SKM-1 (cell line): ENCODE measurements at regions not wholly inside any gene's neighbourhood (a gene's known extent, or its start where the extent isn't known, plus 50 kb on each side); places are given as distances from the start of the nearest gene placed in this dataset.

ENCODE experiments used
- DNase-seq: peaks from one replicate; lab custom pipeline; 2025; ENCODE audit not compliant: unreplicated experiment; lab: John Stamatoyannopoulos, UW

DNA sequence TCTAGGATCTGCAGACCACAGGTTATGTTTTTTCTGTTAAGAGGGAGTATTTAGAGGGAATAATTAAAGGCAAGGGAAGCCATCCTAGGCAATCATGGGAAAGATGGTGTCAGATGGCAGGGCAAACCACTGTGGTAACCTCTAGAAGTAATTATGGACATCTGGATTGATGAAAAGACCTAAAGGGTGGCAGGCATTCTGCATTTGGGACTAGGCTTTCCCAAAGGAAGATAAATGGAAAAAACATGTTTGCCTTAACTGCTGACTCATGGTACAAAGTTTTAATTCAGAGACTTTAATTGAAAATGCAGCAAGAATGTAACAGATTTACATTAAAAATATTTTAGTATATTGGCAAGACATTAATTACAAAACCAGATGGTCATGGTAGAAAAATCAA is 88.1 kb downstream of the TMEM30B start:
- no peak for DNase-seq

DNA sequence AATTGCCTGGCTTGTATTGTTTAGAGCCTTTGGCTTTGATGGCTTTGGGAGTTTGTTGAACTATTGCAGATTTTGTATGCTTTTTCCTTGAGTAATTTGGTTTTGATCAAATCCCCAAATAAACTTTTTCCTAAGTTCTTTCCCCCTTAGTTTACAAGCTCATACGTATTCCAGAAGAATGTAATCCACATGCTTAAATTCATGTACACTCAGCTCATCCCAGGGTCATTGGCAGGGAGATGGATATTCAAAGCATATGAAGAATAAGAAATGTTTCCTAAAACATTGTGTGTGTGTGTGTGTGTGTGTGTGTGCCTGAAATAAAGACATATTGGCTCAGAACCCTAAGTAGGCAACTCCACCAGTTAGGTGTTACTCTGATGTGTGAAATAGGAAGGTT is 89.4 kb downstream of the TMEM30B start:
- no peak for DNase-seq

DNA sequence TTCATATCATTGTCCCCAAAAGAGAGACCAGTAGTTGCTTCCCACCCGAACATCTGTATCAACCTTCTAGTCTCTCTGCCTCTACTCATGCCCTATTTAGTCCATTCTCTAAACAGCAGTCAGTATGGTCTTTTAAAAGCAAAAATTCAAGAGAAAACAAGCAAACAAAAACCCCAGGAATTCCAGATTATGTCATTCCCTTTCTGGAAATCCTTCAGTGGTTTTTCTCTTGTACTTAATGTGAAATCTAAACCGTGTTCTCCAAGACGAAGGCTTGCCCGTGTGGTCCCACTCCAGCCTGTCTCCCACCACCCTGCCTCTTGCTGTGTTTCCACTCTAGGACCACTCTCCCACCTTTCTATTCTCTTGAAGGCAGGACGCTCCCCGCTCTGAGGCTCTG is 90.8 kb downstream of the TMEM30B start:
- DNase-seq, result no peak

DNA sequence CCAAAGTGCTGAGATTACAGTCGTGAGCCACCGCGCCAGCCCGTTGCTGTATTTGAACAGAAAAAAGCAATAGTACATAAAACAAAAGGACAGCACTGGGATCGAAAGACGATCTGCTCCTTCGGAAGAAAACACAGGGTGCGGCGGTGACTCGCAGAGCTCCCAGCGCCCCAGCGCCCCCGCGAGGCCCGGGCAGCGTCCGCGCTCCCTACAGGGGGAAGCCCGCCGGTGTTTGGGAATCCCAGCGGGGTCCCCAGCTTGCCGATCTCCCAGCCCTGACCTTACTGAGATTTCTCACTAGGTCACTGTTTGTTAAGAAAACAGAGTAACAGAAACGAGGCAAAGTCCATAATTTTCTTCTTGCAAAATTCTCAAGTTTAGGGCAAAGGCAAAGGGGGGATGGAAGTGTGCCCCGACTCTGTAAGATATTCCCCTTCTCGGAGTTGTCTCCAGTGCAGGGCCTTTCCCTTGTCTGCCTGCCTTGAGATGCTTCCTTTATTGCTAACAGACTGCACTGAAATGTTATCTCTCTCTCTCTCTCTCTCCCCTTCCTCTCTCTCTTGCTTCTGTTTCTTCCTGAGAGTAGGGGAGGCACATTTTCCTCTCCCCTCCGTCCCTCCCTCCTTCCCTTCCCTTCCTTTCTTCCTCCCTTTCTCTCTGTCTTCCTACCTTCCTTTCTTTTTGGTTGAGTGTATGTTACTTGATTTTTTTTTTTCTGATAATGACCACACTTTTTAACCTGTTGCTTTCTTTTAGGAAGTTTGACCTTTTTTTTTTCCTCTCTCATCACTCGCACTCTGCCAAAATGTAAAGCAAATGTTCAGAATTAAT is 91.9 kb downstream of the TMEM30B start:
- DNase-seq, result no peak

DNA sequence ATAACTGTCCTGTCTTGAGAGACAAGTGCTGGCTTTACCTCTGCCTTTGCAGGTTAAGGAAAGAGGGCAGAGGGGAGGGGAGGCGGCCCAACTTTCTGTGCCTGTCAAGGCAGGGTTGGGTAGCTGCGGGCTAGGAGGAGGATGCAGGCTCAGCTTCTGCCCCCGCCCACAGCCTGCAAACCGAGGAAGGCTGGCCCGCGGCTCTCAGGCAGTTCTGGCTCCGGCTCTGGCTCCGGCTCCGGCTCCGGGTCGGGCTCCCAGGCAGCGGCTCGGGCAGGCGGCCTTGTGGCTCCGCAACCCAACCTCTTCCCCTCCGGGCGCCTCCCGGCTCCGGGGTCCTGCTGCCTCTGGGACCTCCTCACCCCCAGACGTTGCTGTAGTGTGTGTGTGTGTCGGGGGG is 92.9 kb downstream of the TMEM30B start:
- no peak for DNase-seq

DNA sequence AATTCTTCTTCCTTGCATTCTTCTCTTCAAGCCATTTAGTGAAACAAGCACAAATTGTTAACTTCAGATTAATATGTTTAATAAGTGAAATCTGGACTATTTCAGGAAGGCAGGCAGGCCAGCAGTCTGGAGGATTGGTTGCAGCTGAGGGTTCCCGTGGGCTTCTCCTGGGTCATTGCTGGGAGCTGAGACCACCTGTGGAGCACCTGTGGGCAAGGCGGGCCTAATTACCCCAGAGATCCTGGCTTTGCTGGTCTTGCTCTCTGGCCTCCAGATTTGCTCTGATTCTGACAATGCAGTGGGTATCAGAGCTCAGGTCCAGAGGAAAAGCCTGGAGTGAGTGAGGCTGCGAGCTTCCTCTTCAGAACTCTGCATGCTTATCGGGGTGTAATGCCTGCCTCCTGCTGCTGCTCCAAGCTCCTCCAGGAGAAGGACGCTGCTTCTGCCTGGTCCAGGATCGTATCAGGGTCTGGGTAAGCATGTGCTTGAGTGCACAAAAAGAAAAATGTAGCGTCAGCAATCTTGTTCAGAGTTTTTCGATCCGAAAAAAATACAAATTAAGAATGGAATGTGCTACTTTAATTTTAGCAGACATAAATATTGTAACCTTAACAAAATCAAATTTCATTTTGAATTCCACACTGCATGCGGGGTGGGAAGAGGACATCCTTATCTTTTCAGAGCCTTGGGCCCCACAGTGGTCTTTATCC is 93.8 kb downstream of the TMEM30B start:
- DNase-seq, result no peak

DNA sequence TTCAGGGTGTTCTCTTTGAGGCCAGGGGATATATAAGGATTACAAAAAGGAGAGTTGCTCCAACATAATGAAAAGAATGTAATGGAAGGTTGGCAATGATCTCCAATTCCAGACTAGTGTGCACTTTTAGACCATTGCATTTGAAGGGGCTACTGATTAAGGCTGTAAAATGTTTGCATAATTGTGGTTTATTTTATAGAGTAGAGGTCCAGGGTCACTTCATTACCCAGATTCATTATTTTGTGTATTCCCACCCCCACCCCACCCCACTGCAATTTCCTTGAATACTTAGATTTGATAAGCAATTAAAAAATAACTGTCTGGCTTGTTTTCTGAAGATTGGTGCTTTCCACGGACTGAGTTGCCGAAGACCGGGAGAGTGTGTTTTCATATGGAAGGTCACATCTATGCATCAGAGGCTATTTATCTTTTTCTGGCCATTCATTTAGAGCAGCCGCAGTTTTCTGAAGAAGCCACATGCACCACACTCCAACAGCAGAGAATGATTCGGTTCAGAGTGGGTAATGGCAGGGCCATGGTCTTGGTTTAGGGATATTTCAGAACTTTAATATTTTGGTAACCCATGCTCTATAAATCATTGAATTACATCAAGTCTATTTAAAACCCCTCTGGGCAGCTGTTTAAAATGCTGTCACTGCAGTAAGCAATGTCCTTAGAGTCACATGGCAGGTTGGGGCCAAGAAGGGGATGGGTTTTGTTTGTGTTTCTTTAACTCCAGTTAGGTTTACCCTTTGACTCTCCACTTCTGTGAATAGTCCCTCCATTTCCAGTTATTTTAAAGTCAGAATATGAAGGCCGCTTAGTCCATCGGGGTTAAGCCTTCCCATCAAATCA is 94.6 kb downstream of the TMEM30B start:
- DNase-seq, result no peak

DNA sequence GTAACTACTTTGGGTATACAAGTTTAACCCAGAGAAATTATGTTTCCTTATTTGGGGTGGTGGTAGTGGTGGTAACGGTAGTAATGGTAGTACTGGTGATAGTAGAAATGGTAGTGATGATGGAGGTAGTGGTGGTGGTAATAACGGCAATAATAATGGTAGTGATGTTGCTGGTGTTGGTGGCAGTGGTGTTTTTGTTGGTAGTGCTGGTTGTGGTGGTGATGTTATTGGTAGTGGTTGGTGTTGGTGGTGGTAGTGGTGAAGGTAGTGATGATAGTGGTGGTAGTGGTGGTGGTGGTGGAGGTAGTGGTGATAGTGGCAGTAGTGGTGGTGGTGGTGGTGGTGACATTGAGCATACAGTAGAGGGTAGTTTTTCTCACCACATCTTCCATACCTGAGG is 95.6 kb downstream of the TMEM30B start:
- no peak for DNase-seq

DNA sequence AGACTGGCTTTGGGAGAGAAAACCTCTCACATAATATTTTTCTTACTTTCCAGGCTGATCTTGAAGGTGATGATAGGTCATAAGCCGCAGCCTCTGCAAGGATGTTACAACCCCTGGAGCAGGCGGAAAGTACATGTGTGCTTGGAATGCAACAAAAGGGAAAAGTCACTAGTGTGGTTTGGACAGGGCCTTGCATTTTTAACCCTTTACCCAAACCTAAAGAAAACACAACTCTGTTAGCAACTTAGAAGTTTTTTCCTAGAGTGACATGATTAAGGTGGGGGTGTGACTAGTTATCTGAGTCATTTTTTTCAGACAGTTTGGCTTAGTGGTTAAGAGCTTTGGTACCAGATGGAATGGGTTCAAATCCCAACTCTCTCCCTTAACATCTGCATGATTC is 97.0 kb downstream of the TMEM30B start:
- DNase-seq, result no peak

DNA sequence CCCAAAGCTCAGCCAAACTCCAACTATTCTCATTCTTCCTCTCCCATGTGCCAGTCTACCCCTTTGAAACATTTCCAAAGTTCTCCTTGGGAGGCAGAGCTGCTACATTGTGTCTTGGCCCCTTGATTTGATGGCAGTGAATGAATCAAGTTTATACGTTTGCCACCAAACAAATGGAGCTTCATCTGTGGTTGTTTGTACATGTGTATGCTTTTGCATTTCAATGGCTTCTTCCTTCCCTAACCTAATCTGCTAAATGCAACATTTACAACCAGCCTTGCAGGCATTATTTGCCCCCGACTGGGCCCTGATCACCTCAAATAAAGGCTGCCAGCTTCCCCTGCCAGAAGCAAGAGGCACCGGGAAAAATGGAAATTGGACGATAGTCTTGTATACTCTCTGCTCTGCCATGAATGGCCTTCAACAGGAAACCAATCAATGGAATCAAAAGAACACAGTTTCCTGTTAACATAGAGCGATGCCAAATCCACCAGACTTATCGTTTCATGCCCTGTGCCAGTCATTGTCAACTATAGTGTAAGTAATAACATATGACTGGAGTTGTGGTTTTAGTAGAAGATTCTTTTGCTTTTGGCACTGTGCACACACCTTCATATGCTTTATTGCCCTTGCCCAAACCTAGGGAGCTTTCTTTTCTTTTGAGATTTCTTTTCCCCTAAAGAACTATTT is 97.8 kb downstream of the TMEM30B start:
- DNase-seq, result no peak

DNA sequence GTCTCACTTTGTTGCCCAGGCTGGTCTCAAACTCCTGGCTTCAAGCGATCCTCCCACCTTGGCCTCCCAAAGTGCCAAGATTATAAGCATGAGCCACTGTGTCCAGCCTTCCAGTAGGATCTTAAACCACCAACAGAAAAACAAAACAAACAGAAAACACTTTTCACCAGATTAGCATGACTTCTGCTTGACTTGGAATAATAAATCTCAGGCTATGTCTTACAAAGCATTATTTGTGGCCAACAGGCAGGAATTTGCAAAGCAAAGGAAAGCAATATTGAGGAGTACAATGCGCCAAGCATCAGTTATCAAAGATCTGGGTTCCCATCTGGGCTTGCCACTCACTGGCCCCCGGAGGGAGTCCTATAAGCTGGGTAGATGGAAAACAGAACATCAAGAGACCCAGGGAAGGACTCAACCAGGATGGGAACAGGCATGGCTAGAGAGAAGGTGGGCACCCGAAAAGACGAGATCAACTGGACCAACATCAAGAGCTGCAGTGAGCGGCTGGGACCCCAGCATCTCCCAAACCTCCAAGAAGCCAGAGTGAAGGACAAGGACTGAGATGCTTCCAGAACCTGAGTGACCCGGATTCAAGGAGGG is 101.2 kb downstream of the TMEM30B start:
- DNase-seq, result no peak

DNA sequence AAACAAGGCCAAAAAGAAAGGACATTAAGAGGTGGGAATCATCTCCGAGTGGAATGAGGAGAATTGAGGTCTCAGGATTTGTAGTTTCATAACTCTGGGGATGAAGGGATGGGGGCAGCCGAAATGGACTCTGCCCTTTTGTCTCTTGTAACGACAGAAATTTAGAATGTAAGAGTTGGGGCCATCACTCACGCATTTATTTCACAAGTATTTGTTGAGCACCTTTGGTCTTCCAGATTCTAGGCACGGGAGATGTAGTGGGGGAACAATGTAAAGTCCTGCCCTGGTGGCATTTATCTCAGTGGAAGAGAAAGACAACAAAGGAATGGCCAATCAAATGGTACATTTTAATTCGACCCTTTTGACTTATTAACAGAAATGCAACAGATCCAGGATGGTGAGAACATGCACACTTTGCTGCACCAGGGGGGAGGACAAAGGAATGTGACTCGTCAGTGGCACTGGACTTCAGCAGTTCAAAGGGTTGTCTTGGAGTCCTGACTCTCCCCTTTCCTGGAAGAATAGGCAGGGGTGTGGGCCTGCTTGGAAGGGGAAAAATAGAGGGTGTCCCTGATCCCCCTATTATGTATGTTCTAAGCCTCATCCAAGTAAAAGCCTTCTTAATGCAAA is 102.0 kb downstream of the TMEM30B start:
- no peak for DNase-seq

DNA sequence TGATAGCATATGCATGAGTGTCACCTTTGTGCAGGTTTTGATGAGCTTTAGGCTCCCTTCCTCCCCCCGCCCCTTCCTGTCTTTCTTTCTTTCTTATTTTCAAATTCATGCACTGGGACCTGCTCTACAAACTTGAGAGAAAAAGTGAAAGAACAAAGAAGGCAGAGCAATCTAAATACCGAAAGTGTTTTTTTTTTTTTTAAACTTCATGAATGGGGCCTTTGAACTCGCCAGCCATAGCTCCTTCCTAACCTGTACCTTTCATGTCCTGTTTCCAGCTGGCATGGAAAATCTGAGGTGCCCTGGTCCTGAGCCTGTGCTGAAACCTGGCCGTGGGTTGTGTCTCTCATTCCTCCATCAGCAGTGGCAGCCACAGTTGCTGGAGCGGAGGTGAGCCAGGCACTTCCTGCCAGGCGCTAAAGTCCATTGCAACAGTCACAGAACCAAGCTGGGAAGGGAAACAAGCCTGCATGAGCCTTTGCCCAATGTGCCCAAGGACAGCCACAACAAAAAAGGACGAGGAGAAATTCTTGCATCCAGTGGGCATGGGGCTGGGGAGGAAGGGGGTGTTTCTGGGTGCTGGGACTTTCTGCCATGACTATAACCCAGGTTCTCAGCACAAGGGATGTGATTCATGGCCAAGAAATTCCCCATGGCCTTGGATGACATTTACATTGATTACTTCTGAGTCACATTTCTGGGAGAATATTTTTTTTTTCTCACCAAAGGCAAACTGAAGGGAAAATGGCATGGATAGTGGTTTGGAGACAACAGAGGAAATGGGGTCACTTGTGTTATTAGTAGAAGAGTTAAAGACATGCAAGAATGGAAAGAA is 102.7 kb downstream of the TMEM30B start:
- no peak for DNase-seq

DNA sequence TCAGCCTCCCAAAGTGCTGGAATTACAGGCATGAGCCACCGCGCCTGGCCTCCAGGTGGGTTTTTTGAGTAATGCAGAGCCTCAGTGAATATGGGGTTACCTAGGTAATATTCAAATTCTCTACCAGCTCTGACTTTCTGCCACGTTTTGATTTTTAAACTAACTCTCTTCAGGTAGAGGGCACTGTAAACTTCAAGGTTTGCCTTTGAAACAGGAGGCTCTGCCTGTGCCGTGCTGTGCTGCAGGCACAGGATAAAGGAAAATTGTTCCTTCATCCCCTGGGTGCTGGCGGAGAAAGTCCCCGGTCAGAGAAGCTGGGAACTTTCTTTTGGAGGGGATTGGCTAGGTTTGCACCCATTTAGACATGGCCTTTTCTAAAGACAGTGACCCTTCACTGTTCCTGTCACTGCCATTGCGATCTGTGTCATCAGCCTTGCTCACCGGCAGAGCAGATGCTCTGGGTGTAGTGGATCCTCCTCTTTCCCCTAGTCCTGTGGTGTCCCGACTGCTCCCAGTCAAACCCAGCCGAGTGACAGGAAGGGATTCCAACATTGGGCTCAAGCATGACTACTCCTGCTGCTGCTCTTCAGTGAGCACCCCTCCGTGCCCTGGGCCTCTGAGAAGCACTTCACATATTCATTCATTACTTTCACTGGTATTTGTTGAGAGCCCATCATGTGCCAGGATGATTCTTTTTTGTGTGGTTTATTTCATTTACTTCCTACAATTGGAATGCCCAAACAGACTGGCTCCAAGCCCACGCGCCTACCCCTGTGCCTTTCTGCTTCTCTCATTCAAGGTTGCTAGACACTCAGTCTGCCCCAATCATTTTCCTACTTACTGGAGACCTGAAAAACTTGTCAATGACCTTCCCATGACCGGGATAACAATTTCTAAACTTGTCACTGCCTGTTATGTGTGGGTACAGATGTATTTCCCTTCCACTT is 103.6 kb downstream of the TMEM30B start:
- DNase-seq, result no peak

DNA sequence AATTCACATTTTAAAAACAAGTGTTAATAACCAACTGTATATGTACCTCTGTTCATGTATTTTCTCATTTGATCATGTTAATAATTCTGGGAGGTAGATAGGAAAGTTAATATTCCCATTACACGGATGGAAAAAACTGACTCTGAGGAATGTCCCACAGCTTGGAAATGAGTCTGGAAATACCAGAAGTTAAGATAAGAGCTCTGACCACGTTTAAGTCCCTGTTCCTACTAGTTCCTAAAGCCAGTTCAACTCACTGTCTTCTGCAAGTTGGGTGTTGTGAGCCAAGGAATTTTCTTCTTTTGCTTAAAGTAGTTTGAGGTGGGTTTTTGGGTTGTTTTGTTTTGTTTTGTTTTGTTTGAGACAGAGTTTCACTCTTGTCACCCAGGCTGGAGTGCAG is 104.5 kb downstream of the TMEM30B start:
- no peak for DNase-seq

DNA sequence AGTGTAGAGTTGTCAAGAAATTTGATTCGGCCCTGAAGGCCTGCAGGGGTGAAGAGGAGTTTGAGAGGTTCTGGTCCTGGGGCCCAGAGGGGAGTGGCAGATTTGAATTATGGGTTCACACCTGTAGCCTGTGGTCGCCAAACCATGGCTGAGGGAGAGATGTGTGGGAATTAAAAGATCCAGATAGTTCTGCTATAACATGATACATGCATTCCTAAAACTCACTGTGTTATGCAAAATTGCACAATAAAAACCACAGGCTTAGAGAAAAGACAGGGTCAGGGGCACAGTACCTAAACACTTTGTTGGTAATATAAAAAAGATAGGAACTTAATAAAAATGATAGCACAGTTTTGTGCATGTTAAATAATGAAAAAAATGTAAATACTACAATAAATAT is 106.2 kb downstream of the TMEM30B start:
- DNase-seq, result no peak

DNA sequence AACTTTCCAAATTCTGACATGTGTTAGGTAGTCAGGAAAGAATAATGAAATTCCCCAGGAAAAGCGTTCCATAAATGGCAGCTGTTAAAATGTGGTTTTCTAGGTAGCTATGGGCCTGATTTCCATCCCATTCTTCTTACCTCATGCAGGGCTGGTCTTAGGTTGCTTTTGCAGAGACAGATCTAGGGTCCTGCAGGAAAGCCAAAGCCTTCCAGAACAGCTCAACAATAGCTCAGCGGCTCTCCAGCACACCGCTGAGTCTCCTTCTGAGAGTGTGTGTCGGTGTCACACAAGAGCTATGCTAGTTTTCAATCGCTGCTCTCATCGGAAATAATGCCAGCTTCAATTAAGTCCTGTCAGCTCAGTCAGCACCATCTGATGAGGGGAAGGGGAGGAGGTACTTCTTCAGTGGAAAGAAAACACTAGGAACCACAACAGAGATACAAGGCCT is 106.7 kb downstream of the TMEM30B start:
- DNase-seq, result no peak

DNA sequence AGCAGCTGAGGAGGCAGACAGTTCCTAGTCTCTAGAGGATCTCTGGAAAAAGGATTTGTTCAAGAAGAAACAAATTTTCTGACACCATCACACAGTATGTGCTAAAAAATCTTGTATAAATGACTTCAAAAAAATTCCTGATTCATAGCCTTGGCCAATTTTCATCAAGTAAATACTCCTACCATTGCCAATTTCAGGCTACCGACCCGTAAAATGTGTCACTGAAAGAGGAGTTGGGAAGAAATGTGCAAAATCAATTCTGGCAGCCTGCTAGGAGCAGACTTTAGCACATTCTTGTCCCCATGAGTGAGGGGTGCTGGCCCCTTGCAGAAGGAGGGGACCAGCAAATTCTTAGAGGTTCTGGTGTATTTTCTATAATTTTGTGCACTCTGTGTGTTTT is 109.4 kb downstream of the TMEM30B start:
- DNase-seq, result no peak
